ENCODE measurements at regions not wholly inside any gene's neighbourhood (a gene's known extent, or its start where the extent isn't known, plus 50 kb on each side); places are given as distances from the start of the nearest gene placed in this dataset.
"Not testable (repeated sequence)": the region's sequence is repeated elsewhere in the genome, so short reads cannot be mapped to it uniquely, and the experiment has no call there.

DNA sequence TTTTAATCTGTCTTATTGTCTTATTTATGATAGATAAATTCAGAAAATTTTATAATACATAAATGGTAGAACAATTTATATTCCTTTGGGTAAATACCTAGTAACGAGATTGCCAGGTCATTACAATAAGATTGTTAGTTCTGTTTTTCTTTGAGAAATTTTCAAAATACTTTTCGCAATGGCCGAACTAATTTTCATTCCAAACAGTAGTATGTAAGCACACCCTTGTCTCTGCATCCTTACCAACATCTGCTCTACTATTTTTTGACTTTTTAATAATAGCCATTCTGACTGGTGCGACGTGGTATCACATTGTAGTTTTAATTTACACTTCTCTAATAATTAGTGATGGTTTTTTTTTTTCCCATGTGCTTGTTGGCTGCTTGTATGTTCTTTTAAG is 351.4 kb upstream of the LUZP2 start:
- Histone ChIP-seq H3K9ac (ENCODE audit: low read length) (no peak overlapping the region), H3K9me3 (ENCODE audit: control insufficient read depth, insufficient read depth, low read depth, low read length) (no peaks in the 10 kb centered on the region), H3K4me1 (ENCODE audit: control insufficient read depth, insufficient read depth, low read length) (no peaks in the 10 kb centered on the region), H3K27ac (ENCODE audit: low read depth, low read length) (no peak overlapping the region), H3K4me3 (ENCODE audit: low read depth, low read length) (no peak overlapping the region), H3K27me3 (ENCODE audit: control insufficient read depth, insufficient read depth, low read length) (no peaks in the 10 kb centered on the region), H3K36me3 (ENCODE audit: control insufficient read depth, insufficient read depth, low read length) (no peaks in the 10 kb centered on the region)

- Histone ChIP-seq H3K4me3 (ENCODE audit: low read depth, low read length) (no peak overlapping the region), H3K36me3 (ENCODE audit: control insufficient read depth, insufficient read depth, low read length) (no peaks in the 10 kb centered on the region), H3K9me3 (ENCODE audit: control insufficient read depth, insufficient read depth, low read depth, low read length) (no peaks in the 10 kb centered on the region), H3K27ac (ENCODE audit: low read depth, low read length) (no peak overlapping the region), H3K4me1 (ENCODE audit: control insufficient read depth, insufficient read depth, low read length) (no peaks in the 10 kb centered on the region), H3K9ac (ENCODE audit: low read length) (no peak overlapping the region), H3K27me3 (ENCODE audit: control insufficient read depth, insufficient read depth, low read length) (no peaks in the 10 kb centered on the region)
Measured at GRCh38 chr11:24153337-24153736, 343.5 kb upstream of the LUZP2 start.

DNA sequence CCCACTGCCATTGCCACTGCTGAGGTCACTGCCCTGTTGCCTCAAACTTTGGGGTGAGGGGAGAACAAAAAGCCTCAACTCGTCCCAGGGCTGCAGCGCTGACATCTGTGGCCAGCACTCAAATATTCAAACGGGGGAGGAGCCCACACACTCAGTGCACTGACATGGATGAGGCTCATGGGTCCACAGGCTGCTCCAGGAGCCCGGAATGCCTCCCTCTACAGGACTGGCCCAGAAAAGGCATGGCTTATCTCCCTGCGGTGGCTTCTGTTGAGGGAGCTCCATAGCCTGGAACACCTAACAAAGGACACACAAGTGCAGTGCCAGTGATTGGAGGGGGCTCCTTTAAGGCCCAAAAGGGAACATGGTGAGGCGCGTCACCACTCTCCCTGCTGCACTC is 341.1 kb upstream of the LUZP2 start:
- Histone ChIP-seq H3K27me3 (ENCODE audit: control insufficient read depth, insufficient read depth, low read length) (no peaks in the 10 kb centered on the region), H3K36me3 (ENCODE audit: control insufficient read depth, insufficient read depth, low read length) (no peaks in the 10 kb centered on the region), H3K27ac (ENCODE audit: low read depth, low read length) (no peak overlapping the region), H3K9ac (ENCODE audit: low read length) (no peak overlapping the region), H3K4me3 (ENCODE audit: low read depth, low read length) (no peak overlapping the region), H3K4me1 (ENCODE audit: control insufficient read depth, insufficient read depth, low read length) (no peaks in the 10 kb centered on the region), H3K9me3 (ENCODE audit: control insufficient read depth, insufficient read depth, low read depth, low read length) (no peaks in the 10 kb centered on the region)

GRCh38 chr11:24157316-24157715 is 339.5 kb upstream of the LUZP2 start:
- Histone ChIP-seq H3K9ac (ENCODE audit: low read length) (no peak overlapping the region), H3K4me3 (ENCODE audit: low read depth, low read length) (no peak overlapping the region), H3K36me3 (ENCODE audit: control insufficient read depth, insufficient read depth, low read length) (no peaks in the 10 kb centered on the region), H3K27me3 (ENCODE audit: control insufficient read depth, insufficient read depth, low read length) (no peaks in the 10 kb centered on the region), H3K4me1 (ENCODE audit: control insufficient read depth, insufficient read depth, low read length) (no peaks in the 10 kb centered on the region), H3K9me3 (ENCODE audit: control insufficient read depth, insufficient read depth, low read depth, low read length) (no peaks in the 10 kb centered on the region), H3K27ac (ENCODE audit: low read depth, low read length) (no peak overlapping the region)

- H3K27ac ChIP-seq (ENCODE audit: low read depth, low read length) = no peak overlapping the region
- no peak overlapping the region for H3K9ac ChIP-seq (ENCODE audit: low read length)
- no peak overlapping the region for H3K4me3 ChIP-seq (ENCODE audit: low read depth, low read length)
- H3K9me3 ChIP-seq (ENCODE audit: control insufficient read depth, insufficient read depth, low read depth, low read length) = no peaks in the 10 kb centered on the region
- H3K4me1 ChIP-seq (ENCODE audit: control insufficient read depth, insufficient read depth, low read length) = no peaks in the 10 kb centered on the region
- H3K27me3 ChIP-seq (ENCODE audit: control insufficient read depth, insufficient read depth, low read length) = no peaks in the 10 kb centered on the region
- H3K36me3 ChIP-seq (ENCODE audit: control insufficient read depth, insufficient read depth, low read length) = no peaks in the 10 kb centered on the region
Measured at GRCh38 chr11:24161587-24161986, 335.3 kb upstream of the LUZP2 start.

GRCh38 chr11:24163146-24163545 is 333.7 kb upstream of the LUZP2 start:
- Histone ChIP-seq H3K36me3 (ENCODE audit: control insufficient read depth, insufficient read depth, low read length) (no peaks in the 10 kb centered on the region), H3K9me3 (ENCODE audit: control insufficient read depth, insufficient read depth, low read depth, low read length) (no peaks in the 10 kb centered on the region), H3K9ac (ENCODE audit: low read length) (no peak overlapping the region), H3K27ac (ENCODE audit: low read depth, low read length) (no peak overlapping the region), H3K4me3 (ENCODE audit: low read depth, low read length) (no peak overlapping the region), H3K27me3 (ENCODE audit: control insufficient read depth, insufficient read depth, low read length) (no peaks in the 10 kb centered on the region), H3K4me1 (ENCODE audit: control insufficient read depth, insufficient read depth, low read length) (no peaks in the 10 kb centered on the region)

- H3K4me3 ChIP-seq (ENCODE audit: low read depth, low read length) = no peak overlapping the region
- H3K9ac ChIP-seq (ENCODE audit: low read length) = no peak overlapping the region
- H3K4me1 ChIP-seq (ENCODE audit: control insufficient read depth, insufficient read depth, low read length) = no peaks in the 10 kb centered on the region
- H3K27ac ChIP-seq (ENCODE audit: low read depth, low read length) = no peak overlapping the region
- no peaks in the 10 kb centered on the region for H3K36me3 ChIP-seq (ENCODE audit: control insufficient read depth, insufficient read depth, low read length)
- no peaks in the 10 kb centered on the region for H3K9me3 ChIP-seq (ENCODE audit: control insufficient read depth, insufficient read depth, low read depth, low read length)
- H3K27me3 ChIP-seq (ENCODE audit: control insufficient read depth, insufficient read depth, low read length) = no peaks in the 10 kb centered on the region
Measured at GRCh38 chr11:24163841-24164240, 333.0 kb upstream of the LUZP2 start.

DNA sequence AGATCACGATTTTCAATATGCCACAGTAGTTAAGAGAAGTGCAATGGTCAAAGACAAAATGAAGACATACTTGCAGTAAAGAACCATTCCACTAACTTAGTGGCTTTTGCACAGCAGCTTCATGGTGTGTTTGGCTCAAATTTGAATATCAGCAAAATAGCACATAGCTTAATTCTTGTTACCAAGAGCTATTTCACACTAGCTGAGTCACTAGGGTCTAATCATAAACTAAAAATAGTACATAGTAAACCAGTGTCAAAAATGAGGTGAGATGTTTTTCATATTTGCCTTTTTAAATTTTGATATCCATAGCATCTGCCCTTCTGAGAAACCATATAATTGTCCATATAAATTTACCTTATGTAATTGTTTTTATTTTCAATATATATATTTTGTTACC is 325.0 kb upstream of the LUZP2 start:
- Histone ChIP-seq H3K9me3 (ENCODE audit: control insufficient read depth, insufficient read depth, low read depth, low read length) (no peaks in the 10 kb centered on the region), H3K9ac (ENCODE audit: low read length) (no peak overlapping the region), H3K27me3 (ENCODE audit: control insufficient read depth, insufficient read depth, low read length) (no peaks in the 10 kb centered on the region), H3K36me3 (ENCODE audit: control insufficient read depth, insufficient read depth, low read length) (no peaks in the 10 kb centered on the region), H3K4me3 (ENCODE audit: low read depth, low read length) (no peak overlapping the region), H3K27ac (ENCODE audit: low read depth, low read length) (no peak overlapping the region), H3K4me1 (ENCODE audit: control insufficient read depth, insufficient read depth, low read length) (no peaks in the 10 kb centered on the region)

DNA sequence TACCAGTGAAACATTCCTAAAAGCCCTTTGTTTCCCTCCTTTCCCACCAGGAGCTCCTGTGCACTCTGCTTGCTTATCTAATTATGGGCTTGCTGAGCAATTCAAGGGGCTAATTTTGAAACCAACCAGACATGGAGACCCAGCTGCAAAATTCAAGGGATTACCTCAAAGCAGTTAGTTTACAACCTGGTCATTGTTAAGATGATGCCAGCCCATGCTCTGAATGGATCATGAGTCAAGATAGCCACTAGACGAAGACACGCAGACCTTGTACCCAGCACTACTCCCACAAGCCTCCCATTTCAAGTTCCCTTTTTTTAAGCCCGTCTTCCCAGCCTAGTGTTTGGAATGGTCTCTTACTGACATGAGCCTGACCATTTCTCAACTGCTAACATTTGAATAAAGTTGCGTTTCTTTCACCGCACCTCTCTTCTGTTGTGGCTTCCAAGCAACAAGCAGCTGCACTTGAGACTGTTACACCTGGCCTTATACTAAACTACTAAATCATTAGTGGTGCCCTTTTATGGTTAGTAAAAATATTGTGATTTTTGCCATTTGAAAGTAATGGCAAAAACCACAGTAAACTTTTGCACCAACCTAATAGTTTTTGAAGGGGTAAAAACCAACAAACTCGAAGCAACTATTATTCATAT is 315.3 kb upstream of the LUZP2 start:
- Histone ChIP-seq H3K4me3 (ENCODE audit: low read depth, low read length) (no peak overlapping the region), H3K9me3 (ENCODE audit: control insufficient read depth, insufficient read depth, low read depth, low read length) (no peaks in the 10 kb centered on the region), H3K9ac (ENCODE audit: low read length) (no peak overlapping the region), H3K4me1 (ENCODE audit: control insufficient read depth, insufficient read depth, low read length) (no peaks in the 10 kb centered on the region), H3K27me3 (ENCODE audit: control insufficient read depth, insufficient read depth, low read length) (no peaks in the 10 kb centered on the region), H3K36me3 (ENCODE audit: control insufficient read depth, insufficient read depth, low read length) (no peaks in the 10 kb centered on the region), H3K27ac (ENCODE audit: low read depth, low read length) (no peak overlapping the region)

DNA sequence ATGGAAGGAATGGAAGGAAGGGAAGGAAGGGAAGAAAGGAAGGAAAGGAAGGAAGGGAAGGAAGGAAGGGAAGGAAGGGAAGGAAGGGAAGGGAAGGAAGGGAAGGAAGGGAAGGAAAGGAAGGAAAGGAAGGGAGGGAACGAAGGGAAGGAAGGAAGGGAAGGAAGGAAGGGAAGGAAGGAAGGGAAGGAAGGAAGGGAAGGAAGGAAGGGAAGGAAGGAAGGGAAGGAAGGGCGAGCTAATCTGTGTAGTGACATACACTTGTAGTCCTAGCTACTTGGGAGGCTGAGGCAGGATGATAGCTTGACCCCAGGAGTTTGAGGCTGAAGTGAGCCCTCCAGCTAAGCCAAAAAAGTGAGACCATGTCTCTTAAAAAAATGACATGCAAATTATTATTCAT is 311.3 kb upstream of the LUZP2 start:
- not testable (repeated sequence) for H3K4me1 ChIP-seq (ENCODE audit: control insufficient read depth, insufficient read depth, low read length); H3K27me3 ChIP-seq (ENCODE audit: control insufficient read depth, insufficient read depth, low read length); H3K4me3 ChIP-seq (ENCODE audit: low read depth, low read length); H3K36me3 ChIP-seq (ENCODE audit: control insufficient read depth, insufficient read depth, low read length); H3K27ac ChIP-seq (ENCODE audit: low read depth, low read length); H3K9ac ChIP-seq (ENCODE audit: low read length); H3K9me3 ChIP-seq (ENCODE audit: control insufficient read depth, insufficient read depth, low read depth, low read length)

- Histone ChIP-seq H3K9me3 (ENCODE audit: control insufficient read depth, insufficient read depth, low read depth, low read length) (peaks cover 5% of the 10 kb centered on the region), H3K4me3 (ENCODE audit: low read depth, low read length) (no peak overlapping the region), H3K4me1 (ENCODE audit: control insufficient read depth, insufficient read depth, low read length) (no peaks in the 10 kb centered on the region), H3K9ac (ENCODE audit: low read length) (no peak overlapping the region), H3K27me3 (ENCODE audit: control insufficient read depth, insufficient read depth, low read length) (no peaks in the 10 kb centered on the region), H3K36me3 (ENCODE audit: control insufficient read depth, insufficient read depth, low read length) (no peaks in the 10 kb centered on the region), H3K27ac (ENCODE audit: low read depth, low read length) (no peak overlapping the region)
Measured at GRCh38 chr11:24196733-24197132, 300.1 kb upstream of the LUZP2 start.

DNA sequence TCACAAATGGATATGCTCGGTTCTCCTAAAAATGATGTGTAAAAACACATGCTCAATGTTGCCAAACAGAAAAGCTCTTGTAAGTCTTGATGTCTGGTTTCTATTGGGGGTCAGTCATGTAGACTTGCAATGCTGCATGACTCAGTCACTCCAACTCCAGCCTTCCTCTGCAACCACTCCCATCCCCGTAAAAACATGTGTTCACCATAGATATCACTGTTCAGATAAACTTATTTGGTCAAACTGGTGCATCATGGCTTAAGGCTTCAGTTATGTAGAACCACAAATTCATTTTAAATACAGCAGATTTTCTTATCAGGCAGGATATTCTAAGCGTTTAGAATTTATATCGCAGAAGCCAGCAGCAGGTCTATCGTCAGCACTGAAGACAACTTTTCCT is 298.4 kb upstream of the LUZP2 start:
- H3K27ac ChIP-seq (ENCODE audit: low read depth, low read length) = no peak overlapping the region
- H3K4me1 ChIP-seq (ENCODE audit: control insufficient read depth, insufficient read depth, low read length) = no peaks in the 10 kb centered on the region
- no peak overlapping the region for H3K9ac ChIP-seq (ENCODE audit: low read length)
- no peak overlapping the region for H3K4me3 ChIP-seq (ENCODE audit: low read depth, low read length)
- no peaks in the 10 kb centered on the region for H3K36me3 ChIP-seq (ENCODE audit: control insufficient read depth, insufficient read depth, low read length)
- H3K27me3 ChIP-seq (ENCODE audit: control insufficient read depth, insufficient read depth, low read length) = no peaks in the 10 kb centered on the region
- no peaks in the 10 kb centered on the region for H3K9me3 ChIP-seq (ENCODE audit: control insufficient read depth, insufficient read depth, low read depth, low read length)

Measured in HUES6 (cell line).